NCI-H1417 (cell line): ENCODE measurements at regions not wholly inside any gene's neighbourhood (a gene's known extent, or its start where the extent isn't known, plus 50 kb on each side); places are given as distances from the start of the nearest gene placed in this dataset.
"Not testable (repeated sequence)": the region's sequence is repeated elsewhere in the genome, so short reads cannot be mapped to it uniquely, and the experiment has no call there.

Experiments
- DNase-seq, 3 experiments: peaks; one replicate each; lab custom pipeline; 2025; lab: John Stamatoyannopoulos, UW

GRCh38 chr6:57984575-57984974, 667.1 kb downstream of the PRIM2 start:
- not testable (repeated sequence) for DNase-seq

- peak in 1 of 3 experiments; percentile 49 for DNase-seq
Observed at GRCh38 chr6:57985734-57986133, 668.3 kb downstream of the PRIM2 start.

DNA sequence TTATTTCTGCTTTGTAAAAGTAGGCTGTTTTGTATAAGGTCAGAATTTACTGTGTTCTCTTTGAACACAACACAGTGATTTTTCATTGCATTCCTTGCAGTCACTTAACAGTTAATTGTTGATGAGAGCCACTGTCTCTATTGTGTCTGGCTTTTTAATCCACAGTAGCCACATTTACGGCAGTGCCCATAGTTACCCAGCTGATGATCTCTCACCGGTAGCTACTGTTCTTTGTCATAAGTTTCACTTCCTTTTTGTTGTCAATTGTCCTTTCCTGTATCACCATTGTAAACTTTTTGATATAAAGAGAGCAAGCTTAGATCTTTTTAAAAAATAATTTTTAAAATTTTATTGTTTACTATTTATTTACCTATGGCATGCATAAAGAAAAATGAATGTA, 669.2 kb downstream of the PRIM2 start:
- DNase-seq, result peak in 1 of 3 experiments; percentile 3

DNA sequence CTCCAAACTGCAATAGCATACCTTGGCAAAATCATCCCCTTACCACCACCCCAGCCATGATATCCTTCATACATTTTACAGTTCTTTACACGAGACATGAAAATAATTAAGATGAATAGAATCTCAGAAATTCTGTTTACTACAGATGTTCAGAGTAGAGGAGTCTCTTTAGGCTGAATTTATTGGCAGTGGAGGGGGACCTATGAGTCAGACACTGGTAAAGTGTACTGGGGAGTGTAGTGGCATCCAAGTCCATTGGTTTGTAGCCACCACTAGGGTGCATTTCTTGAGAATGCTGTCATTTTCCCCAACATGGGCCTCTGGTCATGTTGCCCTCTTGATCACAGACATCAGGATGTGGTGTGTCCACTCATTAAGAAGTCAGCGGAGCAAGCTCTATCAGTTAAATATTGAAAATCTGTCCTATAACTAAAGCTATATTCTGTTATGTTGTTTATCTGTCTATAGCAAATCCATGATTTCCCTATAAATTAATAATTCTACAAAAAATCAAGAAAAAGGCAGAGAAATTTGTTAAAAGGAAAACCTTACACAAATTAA, 672.2 kb downstream of the PRIM2 start:
- not testable (repeated sequence) for DNase-seq

GRCh38 chr6:57998858-57999619, 681.6 kb downstream of the PRIM2 start:
- DNase-seq, result not testable (repeated sequence)

GRCh38 chr6:58000233-58000632, 682.8 kb downstream of the PRIM2 start:
- not testable (repeated sequence) for DNase-seq

GRCh38 chr6:58003417-58004167, 686.2 kb downstream of the PRIM2 start:
- DNase-seq, result peak in 1 of 3 experiments; percentile 29

- peak in 1 of 3 experiments; percentile 21 for DNase-seq
Observed at GRCh38 chr6:58007334-58008000, 690.0 kb downstream of the PRIM2 start.

- not testable (repeated sequence) for DNase-seq
Observed at GRCh38 chr6:58008001-58008335, 690.5 kb downstream of the PRIM2 start.

DNA sequence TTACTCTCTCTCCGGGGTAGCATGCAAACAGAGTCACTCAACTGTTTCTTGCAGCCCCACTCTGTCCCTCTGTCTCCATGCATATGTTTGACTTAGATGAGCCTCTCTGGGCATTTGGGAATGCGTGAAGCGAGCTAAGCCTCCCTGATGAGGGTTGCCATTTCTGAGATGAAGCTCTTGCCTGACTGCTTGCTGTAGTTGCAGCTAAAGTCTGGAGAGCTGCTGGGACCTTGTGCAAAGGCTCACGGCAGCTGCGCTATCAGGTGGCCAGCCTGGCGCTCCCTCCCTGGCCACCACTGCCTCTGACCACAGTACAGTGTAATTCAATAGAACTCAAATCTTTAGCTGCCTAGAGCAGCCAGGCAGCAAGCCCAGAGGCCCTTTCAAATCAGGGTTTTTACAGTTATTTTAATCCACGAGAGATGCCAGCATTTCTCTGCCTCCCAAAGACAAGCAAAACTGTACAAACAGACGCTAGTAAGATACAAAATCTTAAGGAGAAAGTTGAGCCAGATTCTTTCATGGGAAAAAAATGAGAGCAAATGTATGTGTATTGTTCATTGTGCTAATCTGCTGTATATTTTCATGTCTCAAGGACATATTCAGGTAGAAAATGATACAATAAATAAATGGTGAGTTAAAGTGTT, 694.6 kb downstream of the PRIM2 start:
- DNase-seq, result not testable (repeated sequence)

DNA sequence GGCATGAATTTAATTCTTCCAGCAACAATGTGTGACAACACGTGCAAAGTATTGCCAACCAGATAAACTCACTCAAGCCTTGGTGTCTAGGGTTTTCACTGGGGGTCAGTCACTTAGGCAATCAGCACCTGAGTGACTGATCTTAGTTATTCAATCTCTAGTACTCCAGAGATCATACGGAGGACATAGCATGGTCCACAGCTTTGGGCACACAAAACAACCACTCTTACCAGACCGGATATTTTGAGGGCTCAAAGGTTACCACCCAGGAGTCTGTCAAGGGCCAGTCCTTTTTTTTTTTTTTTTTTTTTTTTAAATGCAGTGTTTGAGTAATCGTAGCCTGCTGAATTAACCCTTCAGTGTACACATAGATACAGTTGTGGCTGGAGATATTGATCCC, 699.2 kb downstream of the PRIM2 start:
- not testable (repeated sequence) for DNase-seq

DNA sequence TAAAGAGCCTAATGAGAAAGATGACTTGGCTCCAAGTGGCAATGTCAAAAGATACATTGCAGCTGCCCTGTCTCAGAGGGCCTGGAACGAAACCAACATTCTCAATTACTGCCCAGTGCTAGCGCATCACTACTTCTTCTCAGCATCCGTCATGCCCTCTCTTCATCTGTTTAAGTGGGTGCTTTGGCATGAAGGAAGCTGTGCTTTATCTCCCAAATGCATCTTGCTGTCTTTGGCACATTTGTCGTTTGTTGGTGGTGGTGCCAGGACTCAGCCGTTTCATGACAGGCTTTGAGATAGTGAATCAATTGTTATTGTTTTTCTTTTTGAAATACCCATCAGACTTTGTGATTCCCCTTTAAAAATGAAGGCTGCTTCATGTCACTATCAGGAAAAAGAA, 710.8 kb downstream of the PRIM2 start:
- not testable (repeated sequence) for DNase-seq

GRCh38 chr6:58038213-58038612, 720.8 kb downstream of the PRIM2 start:
- not testable (repeated sequence) for DNase-seq

DNA sequence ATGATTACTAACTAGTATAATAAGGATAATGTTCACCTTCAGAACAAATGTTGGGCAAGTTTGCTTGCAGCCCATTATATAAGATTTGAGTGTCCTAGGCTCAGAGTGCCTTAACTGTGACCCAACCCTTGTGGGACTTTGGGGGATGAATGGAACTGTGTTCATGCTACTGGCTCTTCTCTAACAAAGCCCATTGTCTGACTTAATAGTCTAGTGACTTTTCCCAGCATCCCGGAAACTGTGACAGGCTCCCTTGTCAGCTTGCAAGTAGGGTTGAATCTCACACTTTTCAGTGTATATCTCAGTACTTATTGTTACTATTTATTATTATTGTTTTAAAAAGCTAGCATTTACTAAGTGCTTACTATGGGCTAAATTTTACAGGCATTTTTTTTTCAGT, 729.2 kb downstream of the PRIM2 start:
- DNase-seq, result not testable (repeated sequence)

DNA sequence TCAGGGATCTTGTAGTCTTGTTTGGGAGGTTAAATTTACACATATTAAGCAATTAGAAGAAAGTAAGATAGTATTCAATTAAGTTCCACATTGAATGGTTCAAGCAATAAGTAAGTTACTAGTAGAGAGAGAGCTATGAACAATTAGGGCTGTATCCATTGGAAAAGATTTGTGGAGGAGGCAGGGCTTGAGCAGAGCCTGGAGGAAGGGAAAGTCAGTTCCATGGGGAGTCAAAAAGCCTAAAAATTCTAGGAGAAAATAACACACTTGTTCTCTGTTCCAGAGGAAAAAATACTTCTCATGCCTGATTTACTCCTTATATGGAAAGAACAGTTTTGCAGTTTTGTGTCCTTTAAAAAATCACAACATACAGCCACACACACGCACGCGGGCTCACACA, 730.0 kb downstream of the PRIM2 start:
- not testable (repeated sequence) for DNase-seq

GRCh38 chr6:58047865-58048264, 730.4 kb downstream of the PRIM2 start:
- DNase-seq, result peak in 2 of 3 experiments; percentile 9 to 54

DNA sequence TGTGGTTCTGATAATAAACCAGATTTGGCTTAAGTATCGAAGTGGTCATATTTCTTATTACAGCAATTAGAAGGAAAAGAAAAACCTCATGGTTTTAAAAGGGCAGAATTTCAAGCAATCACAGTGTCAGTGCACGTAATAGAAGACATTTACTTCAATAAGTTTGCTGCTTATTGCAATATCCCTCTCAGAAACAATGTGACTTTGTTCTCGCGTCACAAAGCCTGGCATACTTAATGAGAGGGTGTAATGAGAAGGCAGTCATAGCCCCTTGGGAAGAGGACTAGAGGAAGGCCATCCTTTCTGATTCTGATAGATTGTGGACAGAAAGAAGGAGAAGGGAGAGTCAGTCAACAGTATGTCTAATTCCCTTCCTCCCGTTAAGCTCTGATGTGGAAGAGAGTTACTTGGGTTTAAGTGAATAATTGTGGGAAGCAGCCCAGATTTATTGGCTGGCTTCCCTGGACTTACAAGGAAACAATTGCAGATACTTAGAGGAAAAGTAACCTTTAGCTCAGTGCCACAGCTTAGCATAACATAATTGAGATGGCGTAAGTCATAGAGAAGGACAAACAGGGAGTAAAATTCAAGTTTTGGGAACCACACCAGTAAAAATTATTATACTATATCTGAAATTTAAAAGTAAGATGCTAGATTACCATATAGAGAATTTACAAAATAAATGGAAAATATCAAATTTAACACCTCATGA, 738.2 kb downstream of the PRIM2 start:
- DNase-seq, result not testable (repeated sequence)

DNA sequence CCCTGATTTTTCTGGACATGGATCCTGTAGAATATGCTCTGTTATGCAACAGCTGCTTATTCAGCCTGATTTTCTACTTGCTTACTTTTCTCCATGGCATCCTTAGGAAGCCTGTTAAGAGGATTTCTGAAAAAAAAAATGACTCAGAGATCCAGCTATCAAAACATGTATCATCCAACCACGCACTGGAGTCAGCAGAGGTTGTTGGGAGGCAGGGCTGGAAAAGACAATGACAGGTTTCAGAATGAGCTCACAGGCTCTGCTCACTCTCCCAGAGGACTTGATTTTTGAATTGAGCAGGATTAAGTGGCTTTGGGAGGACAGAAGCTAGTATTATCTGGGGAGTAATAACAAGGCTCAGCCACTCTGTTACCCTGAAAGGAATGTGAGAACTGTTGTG, 742.3 kb downstream of the PRIM2 start:
- DNase-seq, result peak in 1 of 3 experiments; percentile 16

DNA sequence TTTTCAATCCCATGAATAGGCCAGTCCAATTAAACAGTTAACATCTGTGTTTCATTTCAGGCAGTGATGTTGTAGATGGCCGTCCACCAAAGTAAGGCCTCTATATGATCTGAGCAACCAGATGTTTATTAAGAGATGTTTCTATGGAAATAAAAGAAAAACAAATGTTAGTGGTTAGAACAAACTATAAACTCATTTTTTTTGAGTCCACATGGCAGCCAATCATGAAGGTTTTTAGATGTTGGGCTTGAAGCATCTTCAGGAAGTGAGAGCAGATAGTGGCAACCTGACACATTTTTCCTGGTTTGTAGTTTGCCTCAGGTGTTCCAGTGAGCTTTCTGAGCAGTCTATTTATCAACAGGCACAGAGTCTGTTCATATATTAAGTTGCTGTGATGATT, 746.1 kb downstream of the PRIM2 start:
- not testable (repeated sequence) for DNase-seq

DNA sequence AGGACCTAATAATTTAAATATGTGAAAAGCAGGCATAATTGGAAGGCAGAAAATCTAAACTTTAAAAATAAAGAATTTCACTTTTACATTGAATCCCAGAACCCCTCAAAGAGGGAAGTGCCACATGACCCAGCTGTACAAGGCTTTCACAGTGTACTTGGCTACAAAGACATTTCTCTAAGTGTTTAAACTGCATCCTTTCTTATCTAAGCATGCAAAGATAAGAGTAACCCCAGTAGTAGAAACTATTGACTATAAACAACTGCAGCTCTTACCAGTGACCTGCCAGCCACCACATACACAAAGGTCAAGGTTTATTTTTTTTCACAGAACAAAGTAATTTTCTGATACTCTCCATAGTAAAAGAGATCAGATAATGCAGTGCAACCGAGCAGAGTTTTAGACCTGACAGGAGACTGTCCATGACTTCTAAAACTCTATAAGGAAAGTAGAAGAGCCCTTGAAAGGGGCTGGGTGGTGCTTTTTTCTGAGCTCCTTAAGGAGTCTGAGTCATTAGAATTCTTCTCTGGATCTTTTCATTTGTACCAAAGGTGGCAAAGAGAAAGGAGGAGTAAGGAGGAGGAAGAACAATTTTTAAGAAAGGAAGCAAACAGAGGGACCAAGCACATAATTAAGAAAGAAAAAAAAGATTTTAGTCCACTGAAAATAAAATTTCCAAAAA, 750.6 kb downstream of the PRIM2 start:
- DNase-seq, result not testable (repeated sequence)

DNA sequence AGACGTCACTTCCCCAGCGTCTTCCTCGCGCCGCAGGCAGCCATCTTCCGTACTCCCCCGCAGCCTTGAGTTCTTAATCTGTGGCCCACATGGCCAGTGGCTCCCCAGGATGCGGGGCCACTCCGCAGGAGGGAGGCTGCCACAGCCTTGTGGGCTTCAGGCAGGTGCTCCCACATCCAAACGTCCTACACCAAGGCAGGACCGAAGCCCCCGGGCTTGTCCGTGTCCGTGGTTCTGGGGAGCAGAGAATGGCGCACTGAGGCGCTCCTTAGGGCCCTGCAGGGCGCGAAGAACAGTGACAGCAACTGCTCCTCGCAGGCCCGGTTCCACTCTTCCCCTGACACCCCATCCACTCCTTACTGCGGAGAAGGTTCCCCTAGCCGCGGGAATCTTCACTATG, 755.8 kb downstream of the PRIM2 start:
- DNase-seq, result no peak
